GM19025 (cell line): ENCODE measurements at regions not wholly inside any gene's neighbourhood (a gene's known extent, or its start where the extent isn't known, plus 50 kb on each side); places are given as distances from the start of the nearest gene placed in this dataset.

Experiments
- ATAC-seq: cut with Tn5 transposase; IDR thresholded peaks from one replicate; pipeline ENCODE4 v1.9.1; 2021; ENCODE audit warnings: mild to moderate bottlenecking, low read depth, moderate library complexity; ENCODE audit not compliant: unreplicated experiment

- ATAC-seq = no peak
These were observed 97.3 kb upstream of the SFMBT2 start for GRCh38 chr10:7507887-7508726.

GRCh38 chr10:7506571-7506970, 95.7 kb upstream of the SFMBT2 start:
- no peak for ATAC-seq

- no peak for ATAC-seq
These were observed 94.4 kb upstream of the SFMBT2 start for GRCh38 chr10:7505196-7505595.

GRCh38 chr10:7503190-7503589, 92.4 kb upstream of the SFMBT2 start:
- no peak for ATAC-seq

GRCh38 chr10:7501157-7501556, 90.3 kb upstream of the SFMBT2 start:
- no peak for ATAC-seq

GRCh38 chr10:7498111-7498510, 87.3 kb upstream of the SFMBT2 start:
- no peak for ATAC-seq

GRCh38 chr10:7493996-7494395, 83.2 kb upstream of the SFMBT2 start:
- ATAC-seq = no peak

- peak; percentile 13 for ATAC-seq
These were observed 81.8 kb upstream of the SFMBT2 start for GRCh38 chr10:7492660-7493046.

GRCh38 chr10:7491949-7492659, 81.3 kb upstream of the SFMBT2 start:
- peak; percentile 91 for ATAC-seq

GRCh38 chr10:7491230-7491629, 80.4 kb upstream of the SFMBT2 start:
- ATAC-seq = no peak

GRCh38 chr10:7488418-7488829, 77.6 kb upstream of the SFMBT2 start:
- no peak for ATAC-seq

- no peak for ATAC-seq
These were observed 76.7 kb upstream of the SFMBT2 start for GRCh38 chr10:7487528-7487927.

GRCh38 chr10:7486528-7486927, 75.7 kb upstream of the SFMBT2 start:
- no peak for ATAC-seq

- ATAC-seq = no peak
These were observed 75.0 kb upstream of the SFMBT2 start for GRCh38 chr10:7485799-7486198.

- ATAC-seq = no peak
These were observed 74.4 kb upstream of the SFMBT2 start for GRCh38 chr10:7485244-7485556.

GRCh38 chr10:7484456-7485243, 73.8 kb upstream of the SFMBT2 start:
- peak; percentile 63 for ATAC-seq

GRCh38 chr10:7483848-7484247, 73.0 kb upstream of the SFMBT2 start:
- no peak for ATAC-seq

- ATAC-seq = no peak
These were observed 72.2 kb upstream of the SFMBT2 start for GRCh38 chr10:7482992-7483391.

- ATAC-seq = no peak
These were observed 70.5 kb upstream of the SFMBT2 start for GRCh38 chr10:7481368-7481765.

GRCh38 chr10:7480742-7481367, 70.0 kb upstream of the SFMBT2 start:
- ATAC-seq = peak; percentile 48
